HG02642 (cell line): ENCODE measurements at regions not wholly inside any gene's neighbourhood (a gene's known extent, or its start where the extent isn't known, plus 50 kb on each side); places are given as distances from the start of the nearest gene placed in this dataset.

ENCODE experiments used
- ATAC-seq: cut with Tn5 transposase; IDR thresholded peaks from one replicate; pipeline ENCODE4 v1.9.1; 2021; ENCODE audit warnings: mild to moderate bottlenecking; ENCODE audit not compliant: unreplicated experiment, poor library complexity

GRCh38 chr4:96504386-96504785, 664.5 kb downstream of the PDHA2 start:
- no peak for ATAC-seq

GRCh38 chr4:96509039-96509741, 669.3 kb downstream of the PDHA2 start:
- no peak for ATAC-seq

GRCh38 chr4:96519291-96519690, 679.4 kb downstream of the PDHA2 start:
- no peak for ATAC-seq

- no peak for ATAC-seq
Measured at GRCh38 chr4:96521046-96521536, 681.2 kb downstream of the PDHA2 start.

GRCh38 chr4:96523611-96524010, 683.7 kb downstream of the PDHA2 start:
- ATAC-seq, result no peak

GRCh38 chr4:96524311-96524875, 684.5 kb downstream of the PDHA2 start:
- ATAC-seq, result no peak

GRCh38 chr4:96525898-96526297, 686.0 kb downstream of the PDHA2 start:
- ATAC-seq, result no peak

GRCh38 chr4:96526625-96527024, 686.7 kb downstream of the PDHA2 start:
- no peak for ATAC-seq

- ATAC-seq, result no peak
Measured at GRCh38 chr4:96531836-96532235, 691.9 kb downstream of the PDHA2 start.

- no peak for ATAC-seq
Measured at GRCh38 chr4:96543346-96543745, 703.5 kb downstream of the PDHA2 start.

- no peak for ATAC-seq
Measured at GRCh38 chr4:96558466-96558865, 718.6 kb downstream of the PDHA2 start.

GRCh38 chr4:96566755-96567154, 726.9 kb downstream of the PDHA2 start:
- ATAC-seq, result no peak

- ATAC-seq, result no peak
Measured at GRCh38 chr4:96585304-96585703, 745.4 kb downstream of the PDHA2 start.

- no peak for ATAC-seq
Measured at GRCh38 chr4:96593422-96593821, 753.5 kb downstream of the PDHA2 start.

GRCh38 chr4:96598465-96598864, 758.6 kb downstream of the PDHA2 start:
- ATAC-seq, result no peak

- ATAC-seq, result no peak
Measured at GRCh38 chr4:96599752-96600151, 759.9 kb downstream of the PDHA2 start.

GRCh38 chr4:96602661-96603060, 762.8 kb downstream of the PDHA2 start:
- ATAC-seq, result no peak

- no peak for ATAC-seq
Measured at GRCh38 chr4:96603641-96604040, 763.7 kb downstream of the PDHA2 start.

GRCh38 chr4:96606451-96606850, 766.6 kb downstream of the PDHA2 start:
- ATAC-seq, result no peak

GRCh38 chr4:96626023-96626422, 786.1 kb downstream of the PDHA2 start:
- ATAC-seq, result no peak

- no peak for ATAC-seq
Measured at GRCh38 chr4:96630839-96631238, 790.9 kb downstream of the PDHA2 start.

- ATAC-seq, result no peak
Measured at GRCh38 chr4:96637971-96638412, 798.1 kb downstream of the PDHA2 start.
